ENCODE measurements at regions not wholly inside any gene's neighbourhood (a gene's known extent, or its start where the extent isn't known, plus 50 kb on each side); places are given as distances from the start of the nearest gene placed in this dataset.

DNA sequence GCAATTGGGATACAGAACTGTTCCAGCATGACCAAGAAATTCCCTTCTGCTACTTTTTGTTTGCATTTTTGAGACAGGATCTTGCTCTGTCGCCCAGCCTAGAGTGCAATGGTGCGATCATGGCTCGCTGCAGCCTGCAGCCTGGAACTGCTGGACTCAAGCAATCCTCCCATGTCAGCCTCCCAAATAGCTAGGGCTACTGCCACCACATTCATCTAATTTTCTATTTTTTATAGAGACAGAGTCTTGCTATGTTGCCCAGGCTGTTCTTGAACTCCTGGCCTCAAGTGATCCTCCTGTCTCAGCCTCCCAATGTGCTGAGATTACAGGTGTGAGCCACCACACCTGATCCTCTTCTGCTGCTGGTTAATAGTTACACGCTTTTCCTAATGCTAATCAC is 204.9 kb downstream of the SOX4 start:
- TF ChIP-seq, protein P1, sequence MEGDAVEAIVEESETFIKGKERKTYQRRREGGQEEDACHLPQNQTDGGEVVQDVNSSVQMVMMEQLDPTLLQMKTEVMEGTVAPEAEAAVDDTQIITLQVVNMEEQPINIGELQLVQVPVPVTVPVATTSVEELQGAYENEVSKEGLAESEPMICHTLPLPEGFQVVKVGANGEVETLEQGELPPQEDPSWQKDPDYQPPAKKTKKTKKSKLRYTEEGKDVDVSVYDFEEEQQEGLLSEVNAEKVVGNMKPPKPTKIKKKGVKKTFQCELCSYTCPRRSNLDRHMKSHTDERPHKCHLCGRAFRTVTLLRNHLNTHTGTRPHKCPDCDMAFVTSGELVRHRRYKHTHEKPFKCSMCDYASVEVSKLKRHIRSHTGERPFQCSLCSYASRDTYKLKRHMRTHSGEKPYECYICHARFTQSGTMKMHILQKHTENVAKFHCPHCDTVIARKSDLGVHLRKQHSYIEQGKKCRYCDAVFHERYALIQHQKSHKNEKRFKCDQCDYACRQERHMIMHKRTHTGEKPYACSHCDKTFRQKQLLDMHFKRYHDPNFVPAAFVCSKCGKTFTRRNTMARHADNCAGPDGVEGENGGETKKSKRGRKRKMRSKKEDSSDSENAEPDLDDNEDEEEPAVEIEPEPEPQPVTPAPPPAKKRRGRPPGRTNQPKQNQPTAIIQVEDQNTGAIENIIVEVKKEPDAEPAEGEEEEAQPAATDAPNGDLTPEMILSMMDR (optimal IDR thresholded peaks at IDR 0.05 in 1 of 3, IDR thresholded peaks at IDR 0.05 in 1 of 3, conservative IDR thresholded peaks at IDR 0.05 in 1 of 3; ENCODE audit: extremely low read depth in 1 of 3, insufficient read depth in 2 of 3, low read length in 3 of 3), result no peak
- no peak for TF ChIP-seq EZH2 (IDR thresholded peaks at IDR 0.05; ENCODE audit: low read length)

Measured in keratinocyte (primary cell).